IMR-90 (cell line): ENCODE measurements at regions not wholly inside any gene's neighbourhood (a gene's known extent, or its start where the extent isn't known, plus 50 kb on each side); places are given as distances from the start of the nearest gene placed in this dataset.

Source experiments
- BHLHE40 ChIP-seq: fragments of 150-350 bp; IDR thresholded peaks from 2 replicates; pipeline ENCODE4 v1.6.1; 2016; ENCODE audit warnings: mild to moderate bottlenecking, low read depth, low read length
- CEBPB ChIP-seq: IDR thresholded peaks from 2 replicates; pipeline ENCODE4 v1.6.1; 2012; ENCODE audit warnings: low read depth, low read length, improper control_type of control experiment
- CTCF ChIP-seq: conservative IDR thresholded peaks from 2 replicates; pipeline ENCODE4 v1.5.1; 2012; ENCODE audit warnings: mild to moderate bottlenecking, low read depth, low read length, improper control_type of control experiment
- ELK1 ChIP-seq: fragments of 150-350 bp; IDR thresholded peaks from 2 replicates; pipeline ENCODE4 v1.6.1; 2016; ENCODE audit warnings: low read depth, mild to moderate bottlenecking, low read length, moderate library complexity, borderline replicate concordance
- MAFK ChIP-seq: IDR thresholded peaks from 2 replicates; pipeline ENCODE4 v1.6.1; 2012; ENCODE audit warnings: low read depth, low read length, improper control_type of control experiment
- MAZ ChIP-seq: IDR thresholded peaks from 2 replicates; pipeline ENCODE4 v1.6.1; 2012; ENCODE audit warnings: low read depth, mild to moderate bottlenecking, low read length, improper control_type of control experiment, moderate library complexity, borderline replicate concordance
- MXI1 ChIP-seq: IDR thresholded peaks from 2 replicates; pipeline ENCODE4 v1.6.1; 2012; ENCODE audit warnings: low read depth, mild to moderate bottlenecking, low read length, moderate library complexity, borderline replicate concordance
- NFE2L2 ChIP-seq: fragments of 150-350 bp; IDR thresholded peaks from 2 replicates; pipeline ENCODE4 v1.6.1; 2016; ENCODE audit warnings: low read depth, mild to moderate bottlenecking, low read length
- POLR2A ChIP-seq: IDR thresholded peaks from 2 replicates; pipeline ENCODE4 v1.6.1; 2012; ENCODE audit warnings: mild to moderate bottlenecking, low read depth, low read length
- RAD21 ChIP-seq: IDR thresholded peaks from 2 replicates; pipeline ENCODE4 v1.6.1; 2012; ENCODE audit warnings: low read length, improper control_type of control experiment
- RCOR1 ChIP-seq: IDR thresholded peaks from 2 replicates; pipeline ENCODE4 v1.6.1; 2012; ENCODE audit warnings: mild to moderate bottlenecking, low read length, improper control_type of control experiment; ENCODE audit not compliant: insufficient replicate concordance
- RFX5 ChIP-seq: IDR thresholded peaks from 2 replicates; pipeline ENCODE4 v1.8.0; 2012; ENCODE audit warnings: low read depth, mild to moderate bottlenecking, low read length, moderate library complexity
- SMC3 ChIP-seq: fragments of 150-350 bp; IDR thresholded peaks from 2 replicates; pipeline ENCODE4 v1.6.1; 2016; ENCODE audit warnings: low read depth, mild to moderate bottlenecking, antibody characterized with exemption, low read length, moderate library complexity
- USF2 ChIP-seq: fragments of 150-350 bp; IDR thresholded peaks from 2 replicates; pipeline ENCODE4 v1.6.1; 2017; ENCODE audit warnings: mild to moderate bottlenecking, antibody characterized with exemption, low read length, low read depth

- TF ChIP-seq CTCF: no peak
- TF ChIP-seq RAD21: no peak
- no peak for TF ChIP-seq CEBPB
- no peak for TF ChIP-seq RCOR1
- TF ChIP-seq POLR2A: no peak
- no peak for TF ChIP-seq BHLHE40
- TF ChIP-seq MAZ: no peak
- TF ChIP-seq USF2: no peak
- TF ChIP-seq MXI1: no peak
- TF ChIP-seq SMC3: no peak
- no peak for TF ChIP-seq RFX5
- TF ChIP-seq MAFK: no peak
- no peak for TF ChIP-seq NFE2L2
- no peak for TF ChIP-seq ELK1
These were observed 2725.5 kb downstream of the ARAP2 start for GRCh38 chr4:33518856-33519255.
